GM10266 (cell line): ENCODE measurements at regions not wholly inside any gene's neighbourhood (a gene's known extent, or its start where the extent isn't known, plus 50 kb on each side); places are given as distances from the start of the nearest gene placed in this dataset.

Experiments
- DNase-seq: peaks from one replicate; pipeline ENCODE4 v3.0.0; 2012; ENCODE audit errors: extremely low spot score
- TF ChIP-seq, protein P1 (sequence below): IDR thresholded peaks from 2 replicates; pipeline ENCODE4 v1.5.1; 2012; ENCODE audit warnings: mild to moderate bottlenecking, low read depth; ENCODE audit not compliant: control insufficient read depth, insufficient read depth; ENCODE audit errors: missing control alignments

DNA sequence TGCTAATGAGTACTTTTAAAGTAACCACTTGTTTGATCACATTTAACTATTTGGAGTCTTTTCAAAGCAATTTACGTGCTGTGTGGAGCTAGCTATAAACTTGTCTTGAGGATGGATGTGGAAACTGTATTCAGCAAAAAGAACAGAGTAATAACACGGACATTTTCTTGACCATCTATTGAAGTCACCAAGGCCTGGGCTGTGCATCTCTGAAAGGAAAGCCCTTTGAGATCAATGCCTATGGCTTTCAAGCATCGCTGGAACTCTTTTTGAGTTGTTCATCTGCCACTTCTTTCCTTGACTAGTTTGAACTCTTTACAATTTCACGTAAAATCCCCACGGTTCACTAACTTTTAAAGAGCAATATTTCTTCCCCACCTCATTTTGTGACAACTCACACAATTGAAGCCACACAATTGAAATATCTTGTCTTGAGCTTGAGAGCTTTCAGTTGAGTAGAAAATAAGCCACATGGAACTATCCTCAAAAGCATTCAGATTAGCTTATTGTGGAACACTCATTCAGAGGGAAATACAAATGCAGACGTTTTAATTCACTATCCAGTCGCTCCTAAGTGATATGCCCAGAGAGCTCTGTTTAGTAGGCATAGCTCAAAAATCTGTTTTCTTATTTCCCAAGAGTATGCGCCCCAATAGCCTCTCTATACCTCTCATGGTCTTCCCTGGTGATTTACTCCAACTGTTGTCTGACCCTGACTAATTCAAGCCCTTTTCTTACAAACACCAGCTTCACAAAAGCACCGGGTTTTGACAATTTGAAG lies 134.9 kb upstream of the SLITRK2 start:
- TF ChIP-seq, protein P1, sequence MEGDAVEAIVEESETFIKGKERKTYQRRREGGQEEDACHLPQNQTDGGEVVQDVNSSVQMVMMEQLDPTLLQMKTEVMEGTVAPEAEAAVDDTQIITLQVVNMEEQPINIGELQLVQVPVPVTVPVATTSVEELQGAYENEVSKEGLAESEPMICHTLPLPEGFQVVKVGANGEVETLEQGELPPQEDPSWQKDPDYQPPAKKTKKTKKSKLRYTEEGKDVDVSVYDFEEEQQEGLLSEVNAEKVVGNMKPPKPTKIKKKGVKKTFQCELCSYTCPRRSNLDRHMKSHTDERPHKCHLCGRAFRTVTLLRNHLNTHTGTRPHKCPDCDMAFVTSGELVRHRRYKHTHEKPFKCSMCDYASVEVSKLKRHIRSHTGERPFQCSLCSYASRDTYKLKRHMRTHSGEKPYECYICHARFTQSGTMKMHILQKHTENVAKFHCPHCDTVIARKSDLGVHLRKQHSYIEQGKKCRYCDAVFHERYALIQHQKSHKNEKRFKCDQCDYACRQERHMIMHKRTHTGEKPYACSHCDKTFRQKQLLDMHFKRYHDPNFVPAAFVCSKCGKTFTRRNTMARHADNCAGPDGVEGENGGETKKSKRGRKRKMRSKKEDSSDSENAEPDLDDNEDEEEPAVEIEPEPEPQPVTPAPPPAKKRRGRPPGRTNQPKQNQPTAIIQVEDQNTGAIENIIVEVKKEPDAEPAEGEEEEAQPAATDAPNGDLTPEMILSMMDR: no peak
- no peak for DNase-seq

DNA sequence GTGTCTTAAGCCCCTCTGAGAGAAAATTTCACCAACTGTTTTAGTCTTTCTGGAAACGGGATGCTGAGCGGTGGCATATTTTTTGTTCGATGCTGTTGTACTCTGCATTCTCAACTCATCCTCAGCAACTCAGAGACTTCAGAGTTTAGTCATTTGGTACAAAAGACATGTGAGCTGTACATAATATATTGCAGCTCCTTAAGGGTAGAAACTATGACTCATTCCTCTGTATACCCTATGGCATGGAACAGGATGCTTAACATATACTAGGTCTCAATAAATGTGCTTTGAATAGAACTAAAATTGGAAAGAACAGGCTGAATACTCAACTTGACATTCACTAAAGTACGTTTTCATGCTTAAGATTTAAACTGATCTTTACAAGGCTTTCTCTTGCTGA lies 130.5 kb upstream of the SLITRK2 start:
- TF ChIP-seq, protein P1: no peak
- no peak for DNase-seq

DNA sequence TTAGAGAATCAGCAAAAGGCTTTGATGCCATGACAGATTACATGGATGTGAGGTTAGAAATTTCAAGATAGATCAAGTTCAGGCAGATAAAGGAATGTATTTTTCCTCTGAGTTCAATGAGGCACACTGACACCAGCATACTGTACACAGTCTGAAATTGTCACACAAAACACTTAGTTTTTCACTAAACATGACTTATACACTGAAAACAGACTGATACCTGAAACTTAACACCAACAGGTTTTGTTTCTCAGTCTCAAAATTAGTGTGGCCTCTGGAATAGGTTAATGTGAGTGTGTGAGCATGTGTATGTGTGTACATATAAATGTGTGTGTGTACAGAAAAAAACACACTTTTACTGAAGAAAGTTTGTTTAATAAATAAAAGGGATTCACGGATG lies 129.9 kb upstream of the SLITRK2 start:
- TF ChIP-seq, protein P1: no peak
- no peak for DNase-seq

DNA sequence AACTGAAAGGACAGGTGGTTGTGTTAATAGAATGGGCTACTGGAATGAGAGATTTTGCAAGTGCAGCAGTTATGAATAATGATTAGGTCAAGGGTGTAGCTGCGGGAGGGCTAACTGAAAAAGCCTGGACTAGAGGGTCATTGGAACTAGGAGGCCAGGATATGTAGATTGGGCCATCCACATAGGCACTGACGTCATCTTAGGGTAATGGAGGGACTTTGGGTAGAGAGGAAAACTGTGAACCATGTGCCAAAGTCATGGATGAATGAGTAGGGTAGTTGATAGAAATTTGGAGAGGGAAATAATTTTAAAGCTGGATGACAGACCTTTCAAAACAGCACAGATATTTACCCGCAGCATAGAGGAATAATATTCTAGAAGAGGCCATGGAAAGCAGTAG lies 123.6 kb upstream of the SLITRK2 start:
- DNase-seq: no peak
- TF ChIP-seq, protein P1: no peak

DNA sequence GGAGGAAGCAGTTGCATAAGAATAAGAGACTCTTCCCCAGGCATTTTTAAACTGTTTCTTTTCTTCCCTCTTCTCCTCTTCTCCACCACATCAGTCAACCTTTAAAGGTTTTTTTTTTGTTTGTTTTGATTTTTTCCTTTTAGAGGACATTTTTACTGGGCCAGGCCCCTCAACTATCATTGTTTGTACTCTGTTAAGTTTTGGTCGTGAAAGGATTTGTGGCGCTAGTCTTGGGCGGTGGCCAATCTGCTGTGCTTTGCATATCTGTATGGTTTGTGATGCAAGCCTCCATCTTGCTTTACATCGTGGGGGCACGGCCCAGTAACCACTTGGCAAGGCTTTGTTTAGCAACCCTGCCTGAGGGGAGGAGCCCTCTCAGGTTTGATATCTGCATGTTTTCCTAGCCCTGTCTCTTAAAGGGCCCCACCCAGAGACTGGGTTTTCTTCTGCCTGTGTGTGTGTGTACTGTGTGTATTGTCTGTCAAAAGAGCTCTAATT lies 101.9 kb upstream of the SLITRK2 start:
- TF ChIP-seq, protein P1: no peak
- DNase-seq: no peak

DNA sequence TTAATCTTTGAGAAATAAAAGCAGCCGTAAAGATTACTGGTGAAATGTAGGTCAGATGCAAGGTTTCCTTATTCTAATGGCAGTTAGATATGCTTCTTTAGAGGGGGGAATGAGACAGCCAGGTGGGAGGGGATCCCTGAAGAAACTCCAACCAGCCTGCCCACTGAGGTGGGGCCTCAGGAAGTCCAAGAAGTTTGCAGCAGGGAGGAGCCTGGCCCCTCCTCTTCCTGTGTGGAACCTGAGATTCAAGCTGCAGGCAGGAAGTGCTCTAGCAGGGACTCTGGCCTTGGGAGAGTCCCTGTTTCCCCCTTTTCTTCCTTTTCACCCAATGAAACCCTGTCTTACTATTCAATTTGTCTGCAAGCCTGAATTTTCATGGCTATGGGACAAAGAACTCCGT lies 101.4 kb upstream of the SLITRK2 start:
- TF ChIP-seq, protein P1: no peak
- no peak for DNase-seq

DNA sequence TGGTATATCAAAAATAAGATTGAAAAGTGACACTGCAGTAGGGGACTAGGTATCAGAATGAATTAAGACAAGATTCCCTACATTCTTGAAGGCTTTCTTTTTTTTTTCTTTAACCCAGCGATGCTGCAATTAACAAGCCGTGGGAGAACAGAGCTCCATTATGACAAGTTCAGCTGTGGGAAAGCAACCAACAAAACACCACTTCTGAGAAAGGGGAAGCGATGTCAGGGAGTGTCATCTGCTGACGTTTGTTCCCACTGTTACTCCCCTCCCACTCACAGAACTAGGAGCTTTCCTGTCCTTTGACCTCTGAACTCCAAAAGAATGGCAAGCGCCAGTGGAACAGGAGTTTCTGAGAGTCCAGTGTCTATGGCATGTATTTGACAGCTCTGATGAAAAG lies 90.2 kb upstream of the SLITRK2 start:
- no peak for DNase-seq
- TF ChIP-seq, protein P1: no peak
